ENCODE measurements at regions not wholly inside any gene's neighbourhood (a gene's known extent, or its start where the extent isn't known, plus 50 kb on each side); places are given as distances from the start of the nearest gene placed in this dataset.

GRCh38 chr17:22505660-22506059, 813.3 kb downstream of the KCNJ18 start:
- TF ChIP-seq, protein P1, sequence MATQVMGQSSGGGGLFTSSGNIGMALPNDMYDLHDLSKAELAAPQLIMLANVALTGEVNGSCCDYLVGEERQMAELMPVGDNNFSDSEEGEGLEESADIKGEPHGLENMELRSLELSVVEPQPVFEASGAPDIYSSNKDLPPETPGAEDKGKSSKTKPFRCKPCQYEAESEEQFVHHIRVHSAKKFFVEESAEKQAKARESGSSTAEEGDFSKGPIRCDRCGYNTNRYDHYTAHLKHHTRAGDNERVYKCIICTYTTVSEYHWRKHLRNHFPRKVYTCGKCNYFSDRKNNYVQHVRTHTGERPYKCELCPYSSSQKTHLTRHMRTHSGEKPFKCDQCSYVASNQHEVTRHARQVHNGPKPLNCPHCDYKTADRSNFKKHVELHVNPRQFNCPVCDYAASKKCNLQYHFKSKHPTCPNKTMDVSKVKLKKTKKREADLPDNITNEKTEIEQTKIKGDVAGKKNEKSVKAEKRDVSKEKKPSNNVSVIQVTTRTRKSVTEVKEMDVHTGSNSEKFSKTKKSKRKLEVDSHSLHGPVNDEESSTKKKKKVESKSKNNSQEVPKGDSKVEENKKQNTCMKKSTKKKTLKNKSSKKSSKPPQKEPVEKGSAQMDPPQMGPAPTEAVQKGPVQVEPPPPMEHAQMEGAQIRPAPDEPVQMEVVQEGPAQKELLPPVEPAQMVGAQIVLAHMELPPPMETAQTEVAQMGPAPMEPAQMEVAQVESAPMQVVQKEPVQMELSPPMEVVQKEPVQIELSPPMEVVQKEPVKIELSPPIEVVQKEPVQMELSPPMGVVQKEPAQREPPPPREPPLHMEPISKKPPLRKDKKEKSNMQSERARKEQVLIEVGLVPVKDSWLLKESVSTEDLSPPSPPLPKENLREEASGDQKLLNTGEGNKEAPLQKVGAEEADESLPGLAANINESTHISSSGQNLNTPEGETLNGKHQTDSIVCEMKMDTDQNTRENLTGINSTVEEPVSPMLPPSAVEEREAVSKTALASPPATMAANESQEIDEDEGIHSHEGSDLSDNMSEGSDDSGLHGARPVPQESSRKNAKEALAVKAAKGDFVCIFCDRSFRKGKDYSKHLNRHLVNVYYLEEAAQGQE (IDR thresholded peaks at IDR 0.05; ENCODE audit: borderline replicate concordance): no peak
- TF ChIP-seq, protein P2, sequence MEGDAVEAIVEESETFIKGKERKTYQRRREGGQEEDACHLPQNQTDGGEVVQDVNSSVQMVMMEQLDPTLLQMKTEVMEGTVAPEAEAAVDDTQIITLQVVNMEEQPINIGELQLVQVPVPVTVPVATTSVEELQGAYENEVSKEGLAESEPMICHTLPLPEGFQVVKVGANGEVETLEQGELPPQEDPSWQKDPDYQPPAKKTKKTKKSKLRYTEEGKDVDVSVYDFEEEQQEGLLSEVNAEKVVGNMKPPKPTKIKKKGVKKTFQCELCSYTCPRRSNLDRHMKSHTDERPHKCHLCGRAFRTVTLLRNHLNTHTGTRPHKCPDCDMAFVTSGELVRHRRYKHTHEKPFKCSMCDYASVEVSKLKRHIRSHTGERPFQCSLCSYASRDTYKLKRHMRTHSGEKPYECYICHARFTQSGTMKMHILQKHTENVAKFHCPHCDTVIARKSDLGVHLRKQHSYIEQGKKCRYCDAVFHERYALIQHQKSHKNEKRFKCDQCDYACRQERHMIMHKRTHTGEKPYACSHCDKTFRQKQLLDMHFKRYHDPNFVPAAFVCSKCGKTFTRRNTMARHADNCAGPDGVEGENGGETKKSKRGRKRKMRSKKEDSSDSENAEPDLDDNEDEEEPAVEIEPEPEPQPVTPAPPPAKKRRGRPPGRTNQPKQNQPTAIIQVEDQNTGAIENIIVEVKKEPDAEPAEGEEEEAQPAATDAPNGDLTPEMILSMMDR (IDR thresholded peaks at IDR 0.05; ENCODE audit: poor library complexity, severe bottlenecking): no peak
- no peak for TF ChIP-seq EZH2 (IDR thresholded peaks at IDR 0.05; ENCODE audit: borderline replicate concordance, insufficient read depth, low read length, poor library complexity, severe bottlenecking)
